Stimulated activated CD4-positive, alpha-beta T cell treated with anti-CD3 and anti-CD28 coated beads, Interleukin-12 subunit alpha, Interleukin-12 subunit beta, amount 100 ng/mL, for 4 hours (primary cell): ENCODE measurements at regions not wholly inside any gene's neighbourhood (a gene's known extent, or its start where the extent isn't known, plus 50 kb on each side); places are given as distances from the start of the nearest gene placed in this dataset.

Source experiments
- DNase-seq: peaks from one replicate; pipeline ENCODE4 v3.0.0-alpha.2; 2020

- no peak for DNase-seq
Observed at GRCh38 chr3:25265284-25265683, 162.8 kb upstream of the RARB start.

DNA sequence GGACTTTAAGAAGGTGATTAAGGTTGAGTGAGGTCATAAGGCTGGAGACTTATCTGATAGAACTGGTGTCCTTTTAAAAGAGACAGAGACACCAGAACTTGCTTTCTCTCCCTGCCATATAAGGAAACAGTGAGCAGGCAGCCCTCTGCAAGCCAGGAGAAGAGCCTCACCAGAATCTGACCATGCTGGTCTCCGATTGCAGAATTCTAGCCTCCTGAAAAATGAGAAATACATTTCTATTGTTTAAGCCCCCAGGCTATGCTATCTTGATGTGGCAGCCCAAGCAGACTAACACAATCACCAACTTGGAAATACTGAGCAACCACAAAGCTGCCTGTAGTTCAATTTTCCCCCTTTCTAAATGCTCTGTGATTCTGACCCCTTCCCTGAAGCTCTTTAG is 161.4 kb upstream of the RARB start:
- DNase-seq, result no peak

- DNase-seq, result no peak
Observed at GRCh38 chr3:25272090-25272489, 156.0 kb upstream of the RARB start.

- DNase-seq, result no peak
Observed at GRCh38 chr3:25273582-25274171, 154.4 kb upstream of the RARB start.

DNA sequence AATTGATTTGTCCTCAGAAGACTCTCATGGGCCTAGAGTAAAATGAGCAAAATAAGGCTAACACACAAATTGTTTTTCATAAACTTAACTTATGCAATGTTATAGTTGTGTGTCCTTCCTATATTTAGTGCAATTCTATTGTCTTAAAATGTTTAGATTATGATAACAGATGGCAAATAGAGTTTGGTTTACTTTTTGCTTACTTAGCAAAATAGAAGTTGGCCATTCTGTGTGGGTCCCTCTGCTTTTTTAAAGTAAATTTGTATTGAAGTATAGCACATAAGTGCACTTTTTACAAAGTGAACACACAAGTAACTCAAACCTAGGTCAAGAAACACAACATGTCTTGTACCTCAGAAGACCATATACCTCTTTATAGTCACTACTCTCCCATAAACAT is 150.6 kb upstream of the RARB start:
- no peak for DNase-seq

DNA sequence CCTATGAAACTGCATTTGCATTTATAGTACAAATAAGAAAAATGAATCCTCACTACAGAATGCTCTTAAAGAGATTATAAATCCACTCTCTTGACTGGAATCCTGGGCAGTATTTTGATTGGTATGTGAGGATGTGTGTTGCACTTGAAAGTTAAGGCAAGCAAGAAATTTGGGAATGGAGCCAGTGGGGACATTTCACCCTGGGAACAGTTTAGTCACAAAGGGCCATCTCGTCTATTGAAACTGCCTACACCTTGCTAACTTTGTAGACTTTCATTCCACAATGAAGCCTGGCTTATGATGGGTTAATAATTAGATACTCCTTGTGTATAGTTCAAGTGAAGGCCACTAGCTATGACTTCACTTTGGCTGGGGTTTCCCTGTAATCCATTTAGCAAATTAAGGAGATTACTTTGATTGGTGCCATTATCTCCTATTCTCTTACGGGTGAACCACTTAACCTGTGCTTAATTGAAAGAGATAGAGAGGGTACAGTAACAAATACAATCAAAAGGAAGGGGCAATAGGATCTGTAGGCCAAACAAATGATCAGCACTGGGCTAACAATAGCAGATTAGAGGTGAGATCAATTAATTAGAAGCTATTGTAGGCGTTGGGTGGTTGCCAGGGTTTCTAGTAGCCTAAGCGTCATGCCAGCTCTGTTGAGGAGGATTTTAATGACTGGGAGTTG is 146.9 kb upstream of the RARB start:
- no peak for DNase-seq

- no peak for DNase-seq
Observed at GRCh38 chr3:25281732-25282126, 146.3 kb upstream of the RARB start.

DNA sequence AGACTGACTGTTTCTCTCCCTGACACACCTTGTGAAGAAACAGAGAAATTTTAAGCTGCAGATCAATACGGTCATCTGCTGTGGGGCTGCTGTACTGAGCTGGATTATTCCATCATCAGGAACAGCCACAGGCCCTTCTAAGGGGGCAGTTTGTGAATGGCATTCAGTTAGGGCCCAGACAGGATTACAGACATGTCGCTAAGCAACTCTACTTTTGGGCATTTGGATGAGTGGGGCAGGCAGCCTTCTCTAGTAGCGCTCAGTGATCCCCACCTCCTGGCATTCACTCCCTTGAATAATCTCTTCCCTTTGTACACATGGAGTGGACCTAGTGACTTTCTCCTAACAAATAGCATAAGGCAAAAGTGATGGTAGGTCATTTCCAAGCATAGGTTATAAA is 144.4 kb upstream of the RARB start:
- DNase-seq, result no peak

- DNase-seq, result no peak
Observed at GRCh38 chr3:25284249-25284648, 143.8 kb upstream of the RARB start.

GRCh38 chr3:25287291-25287884 is 140.7 kb upstream of the RARB start:
- no peak for DNase-seq

GRCh38 chr3:25288413-25288812 is 139.7 kb upstream of the RARB start:
- no peak for DNase-seq

- no peak for DNase-seq
Observed at GRCh38 chr3:25289156-25289555, 138.9 kb upstream of the RARB start.

- DNase-seq, result no peak
Observed at GRCh38 chr3:25289663-25290062, 138.4 kb upstream of the RARB start.

DNA sequence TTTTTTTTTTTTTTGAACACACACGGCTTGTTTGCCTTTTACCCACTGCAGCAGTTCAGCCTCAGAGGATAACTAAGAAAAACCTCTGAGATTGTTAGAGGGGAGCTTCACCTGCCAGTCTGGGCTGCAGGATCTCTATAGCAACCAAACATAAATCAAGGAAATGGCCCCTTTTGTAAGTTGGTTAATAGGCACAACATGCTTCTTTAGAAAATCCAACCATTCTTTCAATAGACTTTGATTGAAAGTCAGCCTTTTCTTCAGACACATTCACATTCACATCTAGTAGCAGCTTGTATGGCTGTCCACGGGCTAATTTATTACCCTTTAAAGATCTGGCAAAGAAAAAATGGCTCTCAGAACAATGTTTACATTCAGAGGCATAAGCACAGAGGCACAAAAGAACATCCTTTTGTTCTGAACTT is 136.6 kb upstream of the RARB start:
- no peak for DNase-seq

- no peak for DNase-seq
Observed at GRCh38 chr3:25292036-25292435, 136.0 kb upstream of the RARB start.

DNA sequence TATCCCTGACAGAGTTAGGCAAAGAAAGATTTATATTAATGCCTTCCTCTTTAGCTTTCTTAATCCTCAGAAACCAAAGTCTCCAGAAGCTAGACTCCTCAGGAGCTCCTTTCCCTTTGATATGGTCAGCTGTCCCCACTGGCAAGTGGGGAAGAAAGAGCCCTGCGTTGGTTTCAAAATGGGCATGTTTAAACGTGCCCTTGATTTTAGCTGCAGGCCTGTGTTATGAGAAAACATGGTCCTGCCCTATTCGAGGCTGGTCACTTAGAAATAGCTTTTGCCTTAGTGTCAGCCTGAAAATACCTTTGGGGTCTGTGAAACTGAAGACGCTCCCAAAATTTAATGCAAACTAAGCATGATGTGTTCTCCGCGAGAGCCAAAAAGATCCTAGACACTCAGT is 135.5 kb upstream of the RARB start:
- no peak for DNase-seq

DNA sequence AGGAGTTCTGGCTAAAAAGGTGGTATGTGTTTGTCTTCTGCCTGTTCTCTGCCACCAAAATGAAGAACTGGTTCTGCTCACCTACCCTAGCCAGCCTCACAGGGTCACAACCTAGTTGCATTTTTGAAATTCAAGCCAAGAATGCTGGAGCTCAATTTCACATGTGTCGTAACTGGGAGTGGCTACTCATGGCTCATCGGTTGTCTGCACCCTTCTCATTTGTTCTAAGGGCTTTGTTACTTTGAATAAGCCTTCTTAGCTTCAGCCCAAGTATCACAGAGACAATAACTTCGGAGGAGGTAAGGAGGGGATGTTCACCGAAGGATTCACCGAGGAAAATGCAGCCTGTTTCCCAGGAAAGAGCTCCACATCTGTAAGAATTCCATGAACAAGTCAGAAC is 134.3 kb upstream of the RARB start:
- no peak for DNase-seq

DNA sequence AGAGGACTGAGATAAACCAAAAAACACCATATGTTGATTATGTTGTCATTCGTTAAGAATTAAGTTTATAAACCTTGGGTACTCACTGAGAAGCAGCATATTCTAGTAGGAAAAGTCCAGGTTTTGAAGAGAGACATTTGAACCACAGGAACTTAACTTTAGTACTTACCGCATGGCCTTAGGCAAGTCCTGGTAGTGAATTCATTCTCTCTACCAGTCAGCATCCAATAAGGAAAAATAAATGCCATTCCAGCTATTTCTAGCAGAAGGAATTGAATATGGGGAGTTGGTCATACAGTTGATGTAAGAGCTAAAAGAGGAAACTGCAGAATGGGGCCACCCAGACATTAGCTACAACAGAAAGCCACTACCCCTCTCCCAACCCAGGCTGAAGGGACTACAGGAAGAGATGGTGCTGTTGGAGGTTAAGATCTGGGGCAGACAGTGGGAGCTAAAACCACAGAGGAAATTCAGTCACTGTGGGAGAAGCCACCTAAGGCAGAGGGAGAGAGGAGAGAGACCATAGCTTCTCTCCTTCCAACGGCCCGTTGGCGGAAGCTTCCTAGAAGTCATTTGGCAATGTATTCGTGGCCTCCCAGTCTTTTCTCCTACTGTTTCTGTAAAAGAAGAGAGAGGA is 133.8 kb upstream of the RARB start:
- DNase-seq, result no peak

DNA sequence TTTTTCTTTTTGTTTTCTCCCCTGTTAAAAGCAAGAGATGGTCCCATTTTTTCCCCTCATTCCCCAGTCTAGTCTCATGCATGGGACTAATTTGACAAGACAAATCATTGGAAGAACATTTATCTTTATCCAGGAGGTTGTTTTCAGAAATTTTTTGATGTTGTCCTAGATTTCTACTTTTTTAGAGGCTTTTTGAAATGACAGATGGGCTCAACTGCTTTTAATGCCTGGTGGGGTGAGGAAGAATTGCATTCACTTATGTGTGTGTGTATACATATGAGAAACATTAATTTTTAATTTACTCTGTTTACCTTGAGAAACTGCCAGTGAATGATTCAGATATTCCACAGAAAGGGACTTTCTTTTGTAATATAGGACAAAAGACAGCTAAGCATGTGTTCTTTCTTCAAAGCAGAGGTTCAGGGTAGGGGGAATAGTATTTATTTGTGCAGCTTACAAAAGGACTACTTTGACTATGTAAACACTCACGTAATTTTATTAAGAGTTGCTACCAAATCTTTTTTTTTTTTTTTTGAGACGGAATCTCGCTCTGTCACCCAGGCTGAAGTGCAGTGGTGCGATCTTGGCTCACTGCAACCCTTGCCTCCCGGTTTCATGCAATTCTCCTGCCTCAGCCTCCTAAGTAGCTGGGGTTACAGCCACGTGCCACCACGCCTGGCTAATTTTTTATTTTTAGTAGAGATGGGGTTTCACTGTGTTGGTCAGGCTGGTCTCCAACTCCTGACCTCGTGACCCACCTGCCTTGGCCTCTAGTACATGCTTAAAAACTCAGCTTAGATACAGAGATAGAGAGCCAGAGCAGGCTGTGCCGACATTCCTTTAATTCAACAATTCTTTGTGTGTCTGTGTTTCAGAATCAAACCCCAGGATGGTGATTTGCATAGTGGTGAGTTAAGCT is 130.1 kb upstream of the RARB start:
- no peak for DNase-seq

DNA sequence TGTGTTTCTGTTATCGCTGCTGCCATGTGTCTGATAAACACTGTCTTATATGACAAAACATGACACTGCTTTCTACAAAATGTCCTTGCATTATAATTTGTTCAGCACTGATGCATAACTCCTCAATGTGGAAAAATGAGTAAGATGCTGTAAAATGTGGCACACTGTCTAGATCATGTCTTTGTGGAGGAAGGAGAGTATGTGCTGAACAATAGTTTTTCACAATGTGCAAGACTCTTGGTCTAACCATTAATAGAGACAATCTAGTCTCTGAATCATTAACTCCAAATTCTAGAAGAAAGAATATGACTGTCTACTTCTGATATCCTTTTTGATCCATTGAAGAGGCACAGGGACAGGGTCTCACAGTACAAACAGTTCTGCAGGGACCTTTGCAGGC is 127.9 kb upstream of the RARB start:
- DNase-seq, result no peak

GRCh38 chr3:25304916-25305315 is 123.1 kb upstream of the RARB start:
- DNase-seq, result no peak

- no peak for DNase-seq
Observed at GRCh38 chr3:25306066-25306465, 122.0 kb upstream of the RARB start.

GRCh38 chr3:25306705-25307104 is 121.4 kb upstream of the RARB start:
- DNase-seq, result no peak
